Ishikawa (cell line): ENCODE measurements at regions not wholly inside any gene's neighbourhood (a gene's known extent, or its start where the extent isn't known, plus 50 kb on each side); places are given as distances from the start of the nearest gene placed in this dataset.

Experiments
- EGR1 ChIP-seq: IDR thresholded peaks from 2 replicates; pipeline ENCODE4 v1.6.1; 2012
- EP300 ChIP-seq: IDR thresholded peaks from 2 replicates; pipeline ENCODE4 v1.6.1; 2012; ENCODE audit warnings: borderline replicate concordance
- MAX ChIP-seq: IDR thresholded peaks from 2 replicates; pipeline ENCODE4 v1.6.1; 2012
- YY1 ChIP-seq: IDR thresholded peaks from 2 replicates; pipeline ENCODE4 v1.6.1; 2012; ENCODE audit warnings: low read depth
- ZBTB7A ChIP-seq: IDR thresholded peaks from 2 replicates; pipeline ENCODE4 v1.6.1; 2012; ENCODE audit warnings: low read depth

- TF ChIP-seq MAX, result no peak
- no peak for TF ChIP-seq EGR1
- TF ChIP-seq YY1, result no peak
- no peak for TF ChIP-seq ZBTB7A
- TF ChIP-seq EP300, result no peak
These were observed 852.7 kb upstream of the KLHL1 start for GRCh38 chr13:70960841-70961443.
